ENCODE measurements at regions not wholly inside any gene's neighbourhood (a gene's known extent, or its start where the extent isn't known, plus 50 kb on each side); places are given as distances from the start of the nearest gene placed in this dataset.
A peak's percentile ranks its signal among the peaks of the same experiment; 100 is the strongest.
"Not testable (repeated sequence)": the region's sequence is repeated elsewhere in the genome, so short reads cannot be mapped to it uniquely, and the experiment has no call there.

- DNase-seq (ENCODE audit: low read depth, low spot score) = no peak
Observed at GRCh38 chr5:1652873-1653697, 129.3 kb upstream of the LPCAT1 start.

DNA sequence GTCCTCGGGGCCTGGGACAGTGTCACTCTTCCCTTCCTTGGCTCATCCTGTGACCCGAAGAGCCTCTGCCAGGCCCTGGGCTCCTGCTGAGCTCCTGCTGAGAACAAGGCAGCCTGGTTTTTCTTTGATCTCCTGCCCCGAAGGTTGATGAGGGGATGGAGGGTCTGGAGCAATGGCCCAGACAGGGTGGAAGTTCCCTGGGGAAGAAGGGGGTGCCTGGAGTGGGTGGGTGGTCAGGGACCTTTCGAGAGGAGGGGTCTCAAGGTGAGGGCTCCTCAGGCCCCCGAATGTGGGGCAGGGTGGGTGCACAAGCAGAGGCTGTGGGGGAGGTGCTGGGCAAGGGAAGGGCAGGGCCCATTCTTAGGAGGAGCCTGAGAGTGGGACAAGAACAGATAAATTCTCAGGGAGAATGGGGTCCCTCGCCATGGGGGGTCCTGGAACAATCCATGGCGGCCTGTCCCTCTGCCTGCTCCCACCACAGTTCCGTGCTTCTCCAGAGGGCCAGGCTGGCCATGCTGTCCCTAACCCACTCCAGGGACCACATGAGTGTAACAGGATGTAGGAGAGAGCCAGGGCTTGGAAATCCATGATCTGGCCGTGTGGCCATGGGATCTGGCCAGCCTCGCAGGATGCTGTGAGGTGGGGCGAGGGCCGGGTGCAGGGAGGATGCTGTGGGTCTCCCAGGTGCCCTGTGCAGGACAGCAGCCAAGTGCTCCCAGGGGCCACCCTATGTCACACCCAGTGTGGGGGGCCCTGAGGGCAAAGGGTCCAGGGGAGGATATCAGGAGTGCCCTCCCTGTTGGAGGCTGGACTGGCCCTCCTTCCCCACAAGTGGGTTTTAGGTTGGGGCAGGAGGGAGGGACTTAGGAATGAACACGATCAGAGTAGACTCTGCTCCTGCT, 128.5 kb upstream of the LPCAT1 start:
- DNase-seq (ENCODE audit: low read depth, low spot score) = no peak

GRCh38 chr5:1651250-1651649, 127.5 kb upstream of the LPCAT1 start:
- DNase-seq (ENCODE audit: low read depth, low spot score) = no peak

- DNase-seq (ENCODE audit: low read depth, low spot score) = no peak
Observed at GRCh38 chr5:1649554-1649953, 125.8 kb upstream of the LPCAT1 start.

- no peak for DNase-seq (ENCODE audit: low read depth, low spot score)
Observed at GRCh38 chr5:1648806-1649205, 125.0 kb upstream of the LPCAT1 start.

DNA sequence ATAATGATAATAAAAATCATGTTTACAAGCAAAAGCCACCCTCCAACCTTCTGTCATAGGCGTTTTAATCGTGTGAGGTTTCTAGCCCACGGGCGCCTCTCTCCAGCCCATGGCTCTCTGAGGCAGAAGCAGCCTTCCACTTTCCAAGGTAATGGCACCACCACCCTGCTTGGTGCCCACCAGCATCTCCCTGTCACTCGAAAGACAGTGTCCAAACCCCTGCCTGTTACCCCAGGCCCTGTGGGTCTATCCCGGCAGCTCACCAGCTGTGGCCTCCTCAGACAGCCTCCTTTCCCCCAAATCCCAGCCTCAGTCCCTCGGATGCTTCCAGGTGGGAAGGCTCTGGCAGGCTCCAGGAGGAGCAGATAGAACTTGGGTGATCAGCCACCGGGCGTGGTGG, 123.8 kb upstream of the LPCAT1 start:
- no peak for DNase-seq (ENCODE audit: low read depth, low spot score)

DNA sequence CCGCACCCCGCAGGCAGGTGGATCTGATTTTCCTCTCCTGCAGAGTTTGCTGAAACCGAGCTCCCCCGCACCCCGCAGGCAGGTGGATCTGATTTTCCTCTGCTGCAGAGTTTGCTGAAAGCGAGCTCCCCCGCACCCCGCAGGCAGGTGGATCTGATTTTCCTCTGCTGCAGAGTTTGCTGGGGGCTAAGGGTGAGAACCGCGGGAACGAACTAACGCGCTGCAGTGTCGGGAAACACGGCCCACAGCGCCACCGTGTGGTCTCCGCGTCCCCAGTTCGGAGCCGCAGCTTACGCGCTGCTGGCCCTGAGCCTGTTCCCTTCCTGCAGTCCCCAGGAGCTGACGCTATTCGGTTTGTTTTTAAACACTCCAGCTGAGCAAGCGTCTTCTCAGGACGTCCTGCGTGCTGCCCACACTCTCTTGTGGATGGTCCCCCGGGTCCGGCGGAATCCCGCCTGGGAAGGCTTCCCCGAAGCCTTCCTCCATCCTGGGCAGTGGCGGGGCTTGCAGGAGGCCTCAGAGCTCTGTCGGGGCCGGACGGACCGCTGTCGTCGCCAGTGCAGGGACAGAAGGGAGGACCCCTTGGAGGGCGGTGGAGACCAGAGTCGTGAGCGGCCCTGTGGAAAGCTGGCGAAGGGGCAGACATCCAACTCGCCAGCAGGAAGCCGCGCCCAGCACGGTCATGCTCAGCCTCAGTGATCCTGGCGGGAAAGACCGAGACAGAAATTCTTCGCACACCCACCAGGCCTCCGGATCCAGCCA, 121.2 kb upstream of the LPCAT1 start:
- peak; percentile 65 for DNase-seq (ENCODE audit: low read depth, low spot score)

DNA sequence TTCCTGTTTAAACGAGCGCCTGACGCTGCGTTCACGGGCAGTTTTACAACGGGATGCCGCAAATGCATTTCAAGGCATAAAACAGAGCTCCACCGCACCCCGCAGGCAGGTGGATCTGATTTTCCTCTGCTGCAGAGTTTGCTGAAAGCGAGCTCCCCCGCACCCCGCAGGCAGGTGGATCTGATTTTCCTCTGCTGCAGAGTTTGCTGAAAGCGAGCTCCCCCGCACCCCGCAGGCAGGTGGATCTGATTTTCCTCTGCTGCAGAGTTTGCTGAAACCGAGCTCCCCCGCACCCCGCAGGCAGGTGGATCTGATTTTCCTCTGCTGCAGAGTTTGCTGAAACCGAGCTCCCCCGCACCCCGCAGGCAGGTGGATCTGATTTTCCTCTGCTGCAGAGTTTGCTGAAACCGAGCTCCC, 120.6 kb upstream of the LPCAT1 start:
- DNase-seq (ENCODE audit: low read depth, low spot score) = not testable (repeated sequence)

DNA sequence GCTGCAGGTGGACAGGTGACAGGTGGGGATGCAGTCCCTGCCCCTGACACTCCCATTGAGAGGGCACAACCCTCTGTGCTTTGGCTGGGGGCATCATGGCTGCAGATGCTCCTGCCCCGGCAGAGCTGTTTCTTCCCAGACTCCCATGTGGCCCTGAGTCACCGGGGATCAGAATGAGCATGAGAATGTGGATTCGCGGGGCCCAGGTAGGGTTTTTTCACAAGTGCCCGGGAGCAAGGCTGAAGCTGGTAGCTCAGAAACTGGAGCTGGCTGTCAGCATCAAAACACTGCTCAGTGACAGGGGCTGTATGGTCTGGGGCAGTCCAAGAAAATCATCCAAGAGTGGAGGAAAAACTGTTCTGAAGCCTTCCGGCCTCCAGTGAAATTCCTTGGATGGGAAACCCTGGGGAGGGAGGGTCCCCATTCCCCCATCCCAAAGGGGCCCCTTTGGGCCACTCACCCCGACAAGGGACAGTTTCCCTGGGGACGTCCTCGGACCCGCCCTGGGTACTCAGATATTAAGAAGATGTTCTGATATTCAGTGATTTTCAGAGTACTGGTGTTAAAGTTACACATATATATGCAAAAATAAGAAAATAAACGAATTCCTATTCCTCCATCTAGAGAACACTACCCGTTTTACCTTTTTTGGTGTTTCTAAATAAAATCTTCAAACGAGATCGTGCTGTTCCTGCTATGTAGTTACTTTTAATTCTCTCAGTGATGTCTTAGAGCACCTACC, 120.1 kb upstream of the LPCAT1 start:
- DNase-seq (ENCODE audit: low read depth, low spot score) = no peak

DNA sequence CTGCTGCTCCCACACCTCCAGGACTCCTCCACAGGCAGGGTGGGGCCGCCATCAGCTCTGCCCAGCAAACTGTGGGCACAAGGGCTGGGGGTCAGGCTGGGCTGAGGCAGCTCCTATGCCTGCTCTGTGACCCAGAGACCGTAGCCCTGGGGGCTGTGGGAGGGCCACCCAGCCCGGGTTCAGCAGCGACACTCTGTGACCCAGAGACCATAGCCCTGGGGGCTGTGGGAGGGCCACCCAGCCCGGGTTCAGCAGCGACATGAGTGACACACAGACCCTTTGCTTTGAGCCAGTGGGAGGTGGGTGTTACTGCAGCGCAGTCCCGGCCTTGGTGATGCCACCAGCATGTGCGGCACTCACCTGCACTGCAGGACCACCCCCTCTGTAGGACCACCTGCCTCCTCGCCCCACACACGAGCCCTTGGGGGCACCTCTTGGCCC, 118.9 kb upstream of the LPCAT1 start:
- DNase-seq (ENCODE audit: low read depth, low spot score) = no peak

- no peak for DNase-seq (ENCODE audit: low read depth, low spot score)
Observed at GRCh38 chr5:1642221-1642620, 118.5 kb upstream of the LPCAT1 start.

- peak; percentile 38 for DNase-seq (ENCODE audit: low read depth, low spot score)
Observed at GRCh38 chr5:1641560-1642166, 117.9 kb upstream of the LPCAT1 start.

DNA sequence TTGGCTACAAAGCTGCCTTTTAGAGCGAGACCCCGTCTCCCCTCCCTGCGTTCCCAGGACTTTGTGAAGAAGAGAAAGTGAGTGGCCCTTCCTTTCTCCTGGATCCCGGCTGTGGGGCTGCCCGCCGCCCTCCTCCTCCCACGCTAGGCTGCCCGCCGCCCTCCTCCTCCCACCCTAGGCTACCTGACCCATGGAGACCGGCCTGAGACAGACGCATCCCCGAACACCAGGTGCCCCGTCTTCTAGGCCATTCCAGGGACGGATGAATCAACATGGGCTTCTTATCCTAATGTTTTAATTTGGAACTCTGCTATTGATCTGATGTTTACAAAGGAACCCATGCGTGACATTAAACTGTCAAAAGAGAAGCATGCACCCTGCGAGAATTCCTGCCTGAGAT, 117.3 kb upstream of the LPCAT1 start:
- no peak for DNase-seq (ENCODE audit: low read depth, low spot score)

GRCh38 chr5:1640421-1640881, 116.7 kb upstream of the LPCAT1 start:
- DNase-seq (ENCODE audit: low read depth, low spot score) = no peak

- DNase-seq (ENCODE audit: low read depth, low spot score) = no peak
Observed at GRCh38 chr5:1639757-1640156, 116.0 kb upstream of the LPCAT1 start.

DNA sequence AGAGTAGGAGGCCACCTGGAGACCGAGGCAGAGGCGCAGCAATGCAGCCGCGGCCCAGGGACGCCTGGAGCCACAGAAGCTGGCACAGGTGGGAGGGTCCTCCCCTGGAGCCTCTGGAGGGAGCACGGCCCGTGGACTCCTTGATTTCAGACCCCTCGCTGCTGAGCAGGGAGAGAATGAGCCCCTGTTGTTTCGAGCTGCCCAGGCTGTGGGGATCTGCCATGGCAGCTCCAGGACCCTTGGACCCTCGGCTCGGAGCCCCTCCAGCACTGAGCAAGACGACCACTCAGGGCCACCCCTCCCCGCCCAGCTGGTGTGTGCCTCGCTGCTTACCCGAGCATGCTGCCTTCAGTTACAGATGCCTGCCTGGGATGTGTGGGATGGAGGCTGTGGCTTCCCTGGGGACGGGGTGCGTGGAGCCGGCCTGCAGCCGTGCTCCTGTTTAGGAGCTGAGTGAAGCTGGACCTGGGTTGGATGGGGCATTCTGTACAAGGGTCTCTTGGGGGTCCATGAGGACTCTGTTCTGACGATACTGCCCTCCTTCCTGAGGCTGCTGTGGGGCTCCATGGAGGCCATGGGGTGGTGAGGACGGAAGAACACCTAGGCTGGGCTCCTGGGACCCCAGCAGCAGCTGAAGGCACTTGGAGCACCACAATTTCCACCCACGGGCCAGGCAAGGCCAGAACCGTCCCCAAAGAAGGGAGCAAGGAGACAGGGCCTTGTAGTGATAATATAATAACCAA, 115.1 kb upstream of the LPCAT1 start:
- DNase-seq (ENCODE audit: low read depth, low spot score) = no peak

GRCh38 chr5:1637639-1638481, 114.1 kb upstream of the LPCAT1 start:
- no peak for DNase-seq (ENCODE audit: low read depth, low spot score)

DNA sequence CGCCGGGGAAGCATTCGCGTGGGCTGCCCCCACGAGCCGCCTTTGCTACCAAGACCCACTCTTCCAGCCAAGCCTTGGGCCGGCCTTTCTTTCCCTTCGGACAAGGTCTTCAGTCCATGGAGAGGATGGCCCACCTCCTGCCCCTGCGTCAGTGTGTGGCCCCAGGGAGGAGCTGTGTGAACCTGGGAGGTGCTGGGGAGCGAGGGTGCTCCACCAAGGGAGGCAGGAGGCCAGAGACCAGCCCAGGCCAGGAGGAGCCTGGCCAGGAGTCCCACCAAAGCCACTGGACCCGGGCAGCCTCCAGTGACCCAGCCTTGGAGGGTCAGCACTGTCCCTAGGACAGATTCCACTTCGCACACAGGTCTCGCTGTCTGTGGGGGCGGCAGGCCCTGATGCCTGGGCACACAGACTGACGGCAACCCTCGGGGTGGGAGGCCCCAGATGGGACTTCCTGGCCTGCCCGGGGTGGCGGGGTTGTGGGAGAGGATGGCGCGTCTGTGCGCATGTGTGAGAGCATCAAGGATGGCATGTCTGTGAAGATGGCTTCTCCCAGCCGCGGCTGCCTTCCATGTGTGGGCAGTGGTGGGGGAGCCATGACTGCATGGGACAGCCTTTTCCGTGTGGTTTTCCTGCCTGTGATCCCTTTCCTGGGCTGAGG, 113.3 kb upstream of the LPCAT1 start:
- no peak for DNase-seq (ENCODE audit: low read depth, low spot score)

Measured in activated naive CD8-positive, alpha-beta T cell treated with anti-CD3 and anti-CD28 coated beads, Interleukin-2, amount 50 U/mL, for 16 hours (primary cell).